Stimulated activated CD8-positive, alpha-beta memory T cell treated with anti-CD3 and anti-CD28 coated beads, Interleukin-4, amount 100 ng/mL, for 1 hour (primary cell): ENCODE measurements at regions not wholly inside any gene's neighbourhood (a gene's known extent, or its start where the extent isn't known, plus 50 kb on each side); places are given as distances from the start of the nearest gene placed in this dataset.

ENCODE experiments used
- DNase-seq, 2 donors: peaks; one replicate each; pipeline ENCODE4 v3.0.0-alpha.2; 2020; ENCODE audit warnings: low read depth in 2 of 2, low spot score in 1 of 2

DNA sequence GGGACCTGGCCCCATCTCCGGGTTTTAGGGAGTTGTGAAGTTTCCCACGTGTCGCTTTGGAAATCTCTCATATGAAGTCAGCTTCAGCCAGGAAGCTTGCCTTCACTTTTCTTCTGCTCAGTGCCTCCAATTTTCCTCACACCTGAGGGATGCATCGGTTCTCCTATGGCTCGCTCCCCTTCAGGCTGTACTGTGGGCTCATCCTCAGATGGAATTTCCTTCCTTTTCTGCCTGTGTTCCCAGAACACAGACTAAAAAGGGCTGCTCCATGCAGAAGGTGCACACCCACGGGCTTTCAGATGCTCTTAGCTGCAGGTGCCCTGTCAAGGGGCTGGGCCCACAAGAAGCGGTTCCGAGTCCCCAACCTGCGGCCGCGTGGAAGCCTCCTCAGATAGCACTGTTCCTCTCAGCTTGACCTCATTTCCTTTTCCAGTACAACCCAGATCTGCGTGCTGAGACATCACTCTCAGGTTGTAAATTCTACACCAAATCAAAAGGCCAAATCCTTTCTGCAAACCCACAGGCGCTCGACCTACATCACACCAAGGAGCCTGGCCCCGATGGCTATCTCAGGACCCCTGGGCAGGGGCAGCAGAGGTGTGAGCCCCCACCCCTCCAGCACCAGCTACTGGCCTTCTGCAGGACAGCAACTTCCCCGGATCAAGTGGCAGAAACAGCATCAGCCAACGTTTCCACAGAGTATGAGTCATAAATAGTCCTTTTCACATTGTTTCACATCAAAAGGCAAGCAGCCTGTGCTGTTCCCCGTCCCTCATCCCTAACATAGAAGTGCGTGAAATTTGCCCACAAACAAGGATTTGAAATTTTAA lies 275.9 kb downstream of the ZNF536 start:
- no peak for DNase-seq

DNA sequence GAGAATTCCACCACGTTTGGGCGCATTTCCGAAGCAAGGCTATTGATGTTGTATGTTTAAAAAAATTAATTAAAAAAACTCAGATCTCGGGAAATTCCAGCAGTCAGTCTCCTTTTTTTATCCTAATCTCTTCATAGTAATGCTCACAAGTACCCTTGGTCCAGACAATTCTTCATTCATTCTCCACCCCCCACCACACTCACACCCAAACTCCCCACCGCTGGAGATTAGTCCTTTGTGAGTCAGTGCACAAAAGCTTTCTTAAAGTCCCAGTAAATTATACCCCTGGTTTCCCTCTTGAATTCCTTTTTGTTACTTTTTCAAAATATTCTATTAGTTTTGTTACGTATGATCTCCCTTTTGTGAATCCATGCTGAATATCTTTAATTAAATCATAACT lies 274.6 kb downstream of the ZNF536 start:
- no peak for DNase-seq

DNA sequence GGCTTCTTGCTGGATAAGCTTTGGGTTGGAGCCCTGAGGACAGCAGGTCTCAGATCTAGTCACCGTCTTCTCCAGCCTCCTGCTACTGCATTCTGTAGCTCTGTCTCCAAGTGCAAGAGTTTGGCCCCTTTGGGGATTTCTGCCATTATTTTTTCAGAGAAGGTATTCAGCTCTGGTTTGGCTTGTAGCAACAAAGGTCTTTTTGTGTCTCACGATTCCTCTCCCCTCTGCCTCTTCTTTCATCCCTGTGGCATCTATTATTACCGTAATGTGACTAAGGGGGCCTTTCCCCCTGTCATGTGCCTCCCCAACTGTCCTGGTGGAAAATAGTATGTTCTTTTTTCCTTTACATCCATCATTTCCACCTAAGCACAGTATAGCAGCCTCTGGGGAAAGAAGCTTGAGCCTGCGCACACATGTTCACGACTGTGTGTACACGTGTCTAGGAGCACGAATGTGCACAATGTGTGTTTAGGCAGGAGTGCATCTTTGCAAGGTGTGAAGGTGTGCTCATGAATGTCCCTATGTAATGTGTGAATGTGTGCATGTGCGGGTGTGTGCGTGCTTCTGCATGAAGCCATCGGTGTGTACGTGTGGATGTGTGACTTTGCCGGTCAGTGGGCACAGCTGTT lies 273.9 kb downstream of the ZNF536 start:
- no peak for DNase-seq

DNA sequence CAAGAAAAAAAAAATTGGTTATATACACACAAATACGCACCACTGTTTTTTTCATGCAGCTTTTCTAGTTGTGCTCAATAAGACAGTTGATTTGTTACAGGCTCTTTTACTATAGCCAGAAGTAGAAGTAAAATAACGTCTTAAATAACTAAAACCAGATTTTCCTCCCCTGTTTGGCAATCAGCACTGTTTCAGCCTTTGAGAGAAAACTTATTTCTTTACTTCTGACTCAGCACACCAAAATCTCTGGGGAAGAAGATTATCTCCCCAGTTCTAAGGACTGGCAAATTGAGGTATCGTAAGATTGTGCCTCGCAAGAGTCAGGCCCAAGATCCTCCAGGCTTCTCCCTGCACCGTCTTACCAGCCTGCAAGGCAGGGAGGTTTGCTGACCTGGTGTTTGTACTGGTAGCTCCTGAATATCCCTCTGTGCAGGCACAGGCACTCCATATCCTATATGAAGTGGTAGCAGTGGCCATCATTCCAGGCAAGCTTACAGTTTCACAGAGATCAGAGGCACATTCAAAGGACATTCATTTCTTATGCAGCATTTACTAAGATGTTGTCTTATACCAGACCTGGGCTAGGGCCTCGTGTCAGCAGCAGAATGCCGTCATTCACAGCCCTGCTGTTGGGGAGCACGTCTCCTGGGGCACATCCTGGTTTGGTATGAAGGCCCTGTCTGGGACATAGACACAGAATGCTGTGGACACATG lies 268.2 kb downstream of the ZNF536 start:
- DNase-seq = no peak

DNA sequence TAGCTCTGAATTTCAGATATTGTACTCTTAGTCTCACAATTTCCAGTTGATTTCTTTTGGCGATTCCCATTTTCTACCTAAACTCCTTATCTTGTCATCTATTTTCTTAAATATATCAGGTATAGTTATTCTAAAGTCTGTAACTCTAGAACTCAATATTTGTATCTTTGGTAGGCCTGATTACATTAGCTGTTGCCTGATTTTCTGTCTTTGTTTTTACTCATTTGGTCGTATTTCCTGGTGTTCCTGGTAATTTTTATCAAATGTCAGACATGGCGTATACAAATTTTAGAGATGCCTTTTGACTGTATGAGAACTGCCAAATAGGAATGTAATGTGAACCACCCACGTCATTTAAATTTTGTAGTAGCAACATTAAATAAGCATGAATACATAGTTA lies 266.7 kb downstream of the ZNF536 start:
- no peak for DNase-seq

DNA sequence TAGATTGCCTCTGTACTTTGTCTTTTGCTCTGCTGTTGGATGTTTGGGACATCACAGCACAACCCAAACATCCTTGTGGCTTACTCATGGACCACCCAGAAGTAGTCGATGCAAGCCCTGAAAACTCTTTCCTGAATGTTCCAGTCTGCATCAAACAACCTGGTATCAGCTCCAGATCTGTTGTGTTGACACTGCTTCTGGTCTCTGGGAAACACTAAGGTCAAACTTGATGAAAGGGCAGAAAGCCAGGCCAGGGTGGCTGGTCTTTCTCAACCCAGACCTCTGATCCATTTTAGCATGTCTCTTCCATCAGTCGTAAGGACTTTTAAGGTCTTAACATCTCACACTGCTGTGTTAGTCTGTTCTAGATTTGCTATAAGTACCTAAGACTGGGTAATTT lies 265.7 kb downstream of the ZNF536 start:
- DNase-seq = no peak

DNA sequence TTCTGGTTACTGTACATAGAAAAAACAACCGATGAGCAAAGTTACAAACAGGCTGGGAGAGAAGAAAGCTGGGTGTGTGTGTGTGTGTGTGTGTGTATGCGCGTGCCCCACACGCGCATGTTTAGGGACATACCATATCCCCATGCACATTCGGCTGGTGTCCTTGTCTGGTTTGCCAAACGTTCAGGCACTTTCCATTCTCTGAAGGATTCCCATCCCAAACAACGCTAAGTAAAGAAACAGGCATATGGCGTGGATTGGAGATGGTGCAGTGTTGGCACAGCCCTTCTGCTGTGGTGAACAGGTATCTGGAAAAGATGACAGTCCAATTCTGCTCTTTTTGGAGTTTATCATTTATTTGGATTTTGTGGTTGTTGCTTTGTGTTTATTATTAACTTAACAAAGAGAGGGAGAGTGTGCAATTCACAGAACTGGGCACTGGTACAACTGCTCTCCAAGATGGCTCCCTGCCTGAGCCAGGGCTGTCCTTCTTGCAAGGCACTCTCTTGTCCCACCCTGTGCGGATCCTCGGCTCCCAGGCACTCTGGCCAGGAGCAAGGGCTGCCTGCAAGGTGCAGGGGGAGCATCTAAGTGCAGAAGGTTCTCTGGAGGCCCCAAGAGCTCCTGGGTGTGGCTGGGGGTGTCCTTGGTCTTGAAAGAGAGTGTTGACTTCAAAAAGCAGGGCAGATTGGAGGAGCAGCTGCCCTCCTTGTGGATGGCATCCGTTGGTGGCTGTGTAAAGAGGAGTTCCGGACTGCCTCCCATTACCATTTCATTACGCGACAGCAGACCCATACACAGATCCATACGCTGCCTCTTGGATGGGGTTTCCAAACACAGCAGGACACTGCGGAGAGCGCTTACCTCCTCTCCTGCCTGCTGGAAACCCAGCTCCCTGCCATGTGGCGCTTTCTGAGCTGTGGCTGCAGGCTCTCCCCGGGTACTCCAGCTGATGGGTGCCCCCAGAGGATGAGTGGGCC lies 263.1 kb downstream of the ZNF536 start:
- no peak for DNase-seq

DNA sequence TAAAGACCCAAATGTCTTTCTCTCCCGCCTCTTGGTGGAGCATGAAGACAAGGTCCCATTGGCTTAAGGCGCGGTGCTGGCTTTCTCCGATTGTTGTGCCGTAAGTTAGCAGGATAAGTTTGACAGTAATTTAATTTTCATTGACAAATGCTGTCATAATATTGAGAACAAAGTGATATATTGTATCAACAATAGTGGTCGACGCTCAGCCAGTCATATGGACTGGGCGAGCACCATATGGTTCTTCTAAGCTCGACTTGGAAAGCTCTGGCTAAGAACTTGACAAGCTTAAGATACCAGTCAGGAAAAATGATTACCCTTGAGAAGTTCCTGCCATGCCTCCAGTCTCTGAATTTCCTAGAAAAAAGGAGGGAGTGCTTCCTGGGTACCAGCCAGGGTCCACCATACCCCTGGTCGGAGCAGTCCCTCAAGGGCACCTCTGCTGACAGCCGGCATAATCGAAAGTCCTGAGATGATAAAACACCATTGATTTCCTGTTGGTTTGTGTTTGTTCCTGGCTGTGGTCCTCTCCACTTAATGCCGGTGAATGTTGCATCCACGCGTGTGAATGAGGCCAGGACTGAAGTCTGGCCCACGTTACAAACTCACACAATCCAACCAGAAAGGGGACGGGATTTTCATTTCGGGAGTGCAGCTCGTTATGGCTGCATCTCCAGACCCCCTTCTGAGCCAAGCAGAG lies 262.1 kb downstream of the ZNF536 start:
- DNase-seq = no peak

DNA sequence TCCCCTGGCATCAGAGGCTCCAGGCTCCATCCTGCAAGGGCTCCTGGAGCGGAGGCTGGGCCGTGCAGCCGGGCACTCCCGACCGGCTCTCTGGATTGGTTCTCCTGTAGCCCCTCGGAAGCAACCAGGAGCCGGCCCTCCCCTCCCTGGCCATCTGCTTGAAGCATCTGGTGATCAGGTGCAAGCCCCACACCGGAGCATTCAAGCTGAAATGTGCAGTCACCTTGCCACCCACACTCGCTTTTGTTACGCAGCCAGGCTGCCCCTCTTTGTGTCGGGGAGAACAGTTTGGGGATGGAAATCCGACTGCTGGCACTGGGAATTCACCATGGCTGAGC lies 258.8 kb downstream of the ZNF536 start:
- DNase-seq = no peak

DNA sequence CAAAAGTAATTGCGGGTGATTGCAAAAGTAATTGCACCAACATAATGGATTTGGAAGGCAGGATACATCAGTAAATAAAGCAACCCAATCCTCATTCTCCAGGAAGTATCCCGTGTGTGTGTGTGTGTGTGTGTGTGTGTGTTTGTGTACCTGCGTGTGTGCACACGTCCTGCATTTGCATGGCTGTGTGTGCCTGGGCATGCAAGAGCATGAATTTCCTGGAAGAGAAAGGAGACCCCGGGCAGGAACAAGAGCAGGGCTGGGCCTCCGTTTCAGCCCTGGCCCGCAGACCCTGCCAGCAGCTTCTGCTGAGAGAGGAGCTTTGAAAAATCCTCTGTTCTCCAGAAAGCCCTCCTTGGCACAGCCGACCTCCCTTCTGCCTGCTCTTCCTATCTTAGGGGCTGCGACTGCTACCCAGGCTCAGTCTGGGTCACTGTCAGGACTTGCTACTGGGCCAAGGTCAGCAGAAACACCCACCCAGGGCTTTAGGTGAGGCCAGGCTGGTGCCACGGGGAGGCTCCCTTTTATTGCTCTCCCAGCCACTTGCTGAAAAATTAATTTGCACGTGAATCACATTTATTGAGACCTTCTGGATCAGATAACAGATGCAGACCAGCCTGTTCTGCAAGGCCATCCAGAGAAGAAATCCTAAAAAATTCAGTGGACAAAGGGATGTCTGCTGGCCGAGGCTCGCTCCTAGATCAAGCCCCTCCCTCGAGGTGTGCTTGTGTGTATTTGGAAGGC lies 258.3 kb downstream of the ZNF536 start:
- DNase-seq = no peak

DNA sequence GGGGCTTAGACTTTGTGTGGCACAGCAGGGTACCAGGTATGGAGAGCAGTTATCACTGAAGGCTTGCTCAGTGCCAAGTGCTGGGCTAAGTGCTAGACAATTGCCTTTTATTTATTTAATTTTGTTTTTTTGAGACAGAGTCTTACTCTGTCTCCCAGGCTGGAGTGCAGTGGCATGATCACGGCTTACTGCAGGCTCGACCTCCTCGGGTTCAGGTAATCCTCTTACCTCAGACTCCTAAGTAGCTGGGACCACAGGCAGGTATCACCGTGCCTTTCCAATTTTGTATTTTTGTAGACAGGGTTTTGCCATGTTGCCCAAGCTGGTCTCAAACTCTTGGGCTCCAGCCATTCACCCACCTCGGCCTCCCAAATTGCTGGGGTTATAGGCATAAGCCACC lies 256.9 kb downstream of the ZNF536 start:
- no peak for DNase-seq

DNA sequence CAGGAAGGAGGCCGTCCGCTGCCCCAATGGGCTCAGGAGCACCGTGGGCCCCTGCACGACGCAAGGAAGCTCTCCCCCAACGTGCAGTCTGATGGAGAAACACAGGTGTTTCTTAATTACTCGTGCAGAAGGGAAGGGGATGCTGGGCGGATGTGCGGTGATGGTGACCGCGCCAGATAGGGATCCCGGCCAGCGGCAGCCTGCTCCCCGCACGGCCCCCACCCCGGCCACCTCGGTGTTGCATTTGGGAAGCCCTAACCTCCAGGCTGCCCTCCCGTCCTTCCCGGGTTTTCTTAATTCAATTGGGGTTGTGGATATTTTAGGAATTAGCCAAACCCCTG lies 254.4 kb downstream of the ZNF536 start:
- no peak for DNase-seq

DNA sequence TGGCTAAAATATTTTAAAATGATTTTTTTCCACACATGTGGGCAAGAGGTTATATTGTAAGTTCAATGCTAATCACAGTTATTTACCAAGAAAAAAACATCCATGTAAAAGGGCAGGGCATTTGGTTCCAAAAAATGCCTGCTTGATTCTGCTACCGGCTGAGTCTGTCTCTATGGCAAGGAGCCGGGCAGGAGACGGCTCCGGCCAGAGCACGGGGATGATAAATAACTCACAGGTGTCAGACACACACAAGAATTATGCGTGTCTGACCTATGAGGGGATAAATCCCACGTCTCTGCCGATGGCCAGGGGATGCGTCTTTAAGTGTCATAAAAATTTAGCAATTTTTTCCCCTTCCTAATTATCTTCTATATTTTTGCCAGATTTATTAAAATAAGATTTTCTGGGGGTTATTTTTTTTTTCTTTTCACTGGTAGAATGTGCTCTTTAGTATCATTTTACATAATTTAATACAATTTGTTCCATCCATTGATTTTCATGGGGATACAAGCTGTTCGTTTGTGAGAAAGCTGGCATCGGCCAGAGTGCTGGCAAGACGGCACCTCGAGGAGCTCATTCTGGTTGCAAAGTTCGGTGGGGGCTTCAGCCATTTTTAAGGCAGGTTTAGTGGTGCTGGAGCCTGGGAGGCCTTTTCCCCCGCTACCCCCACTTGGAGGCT lies 253.9 kb downstream of the ZNF536 start:
- no peak for DNase-seq

DNA sequence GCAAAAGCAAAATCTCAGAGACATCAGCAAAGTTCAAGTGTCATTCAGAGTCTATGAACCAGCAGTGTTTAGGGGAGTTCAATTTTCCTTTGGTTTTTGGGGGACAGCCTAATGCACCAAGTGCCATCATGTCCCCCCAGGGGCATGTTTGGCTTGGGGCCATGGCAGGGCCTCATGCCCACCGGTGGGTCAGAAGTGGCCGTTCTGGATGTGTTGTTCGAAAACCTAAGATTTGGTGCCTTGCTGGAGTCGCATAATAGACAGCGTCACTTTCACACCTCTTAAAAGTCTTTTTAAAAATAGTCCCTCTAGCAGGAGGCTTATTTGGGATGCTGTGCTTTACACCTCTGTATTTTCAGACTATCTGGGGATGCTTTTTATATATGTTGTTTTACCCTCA lies 250.1 kb downstream of the ZNF536 start:
- DNase-seq = no peak

DNA sequence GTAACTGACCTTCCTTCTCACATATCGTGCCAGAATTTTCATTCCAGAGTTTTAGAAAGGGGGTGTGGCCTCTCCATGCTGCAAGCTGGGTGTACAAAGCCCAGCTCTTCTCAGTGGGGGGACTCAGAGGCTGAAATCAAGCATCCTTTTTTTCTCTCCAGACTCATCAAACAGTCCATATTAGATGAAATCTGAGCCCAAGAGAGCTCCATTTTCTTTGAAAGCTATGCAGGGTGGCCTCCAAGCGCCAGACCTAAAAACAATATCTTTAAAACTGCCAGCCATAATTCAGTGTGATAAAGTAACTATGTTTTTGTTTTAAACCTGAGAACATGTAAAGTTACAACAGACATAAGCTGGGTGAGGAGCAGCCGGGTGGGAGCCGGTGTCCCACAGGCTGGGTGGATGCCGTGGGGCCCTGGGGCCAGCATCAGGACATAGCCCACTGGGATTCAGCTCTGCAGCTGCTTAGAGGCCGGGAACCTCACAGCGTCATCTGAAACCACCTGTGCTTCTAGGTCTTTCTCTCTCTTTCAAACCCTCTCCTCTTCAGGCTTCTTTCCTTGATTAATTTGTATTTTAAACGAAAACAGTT lies 249.2 kb downstream of the ZNF536 start:
- no peak for DNase-seq

DNA sequence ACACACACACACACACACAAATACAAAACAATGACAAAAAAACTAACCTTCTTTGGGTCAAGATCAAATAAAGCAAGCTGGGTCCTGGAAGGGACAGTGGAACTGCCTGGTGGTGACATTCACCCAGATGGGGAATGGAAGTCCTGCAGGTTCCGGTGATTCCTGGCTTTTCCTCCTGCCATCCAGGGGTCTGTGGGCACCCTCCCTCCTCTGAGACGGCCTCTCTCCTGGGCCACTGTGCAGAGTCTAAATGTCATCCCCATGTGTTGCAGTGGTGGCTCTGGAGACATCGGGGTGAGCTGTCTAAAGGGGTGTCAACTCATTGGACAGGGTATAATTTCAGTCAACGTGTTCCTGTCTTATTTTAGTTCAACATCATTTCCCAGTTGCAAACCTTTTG lies 248.2 kb downstream of the ZNF536 start:
- DNase-seq = no peak

DNA sequence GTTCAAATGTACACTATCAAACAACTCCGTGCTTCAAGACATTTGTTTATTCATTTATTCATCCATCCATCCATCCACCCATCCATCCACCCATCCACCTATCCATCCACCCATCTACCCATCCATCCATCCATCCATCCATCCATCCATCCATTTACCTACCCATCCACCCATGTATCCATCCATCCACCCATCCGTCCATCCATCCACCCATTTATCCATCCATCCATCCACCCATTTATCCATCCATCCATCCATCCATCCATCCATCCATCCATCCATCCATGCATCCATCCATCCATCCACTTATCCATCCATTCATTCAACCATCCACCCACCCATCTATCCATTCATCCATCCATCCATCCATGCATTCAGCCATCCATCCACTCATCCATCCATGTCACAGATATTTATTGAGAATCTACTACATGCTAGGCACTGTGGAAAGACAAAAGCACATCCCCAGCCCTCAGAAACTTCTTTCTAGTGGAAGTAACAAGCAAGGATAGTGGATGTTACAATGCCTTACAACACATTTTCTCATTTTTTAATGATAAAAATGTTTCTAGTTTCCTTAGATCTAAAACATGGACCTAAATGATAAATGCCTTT lies 237.6 kb downstream of the ZNF536 start:
- no peak for DNase-seq

DNA sequence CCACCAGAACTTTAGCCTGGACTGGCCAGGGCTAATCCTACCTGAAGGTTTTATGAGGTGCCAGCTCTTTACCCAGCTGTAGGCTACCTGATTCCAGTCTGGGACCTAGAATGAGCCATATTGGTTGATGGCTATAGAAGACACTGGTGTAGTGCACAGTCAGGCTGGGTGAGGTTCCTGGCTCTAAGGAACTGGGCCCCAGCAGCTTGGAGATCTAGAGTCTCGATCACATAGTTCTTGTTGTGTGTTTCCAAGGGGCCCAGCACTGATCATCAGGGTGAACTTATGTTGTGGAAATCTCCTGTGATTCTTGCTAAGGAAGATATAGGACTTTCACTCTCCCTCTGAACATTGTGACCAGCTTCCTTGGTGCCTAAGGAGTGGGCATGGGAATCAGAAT lies 236.3 kb downstream of the ZNF536 start:
- no peak for DNase-seq
